ENCODE measurements at regions not wholly inside any gene's neighbourhood (a gene's known extent, or its start where the extent isn't known, plus 50 kb on each side); places are given as distances from the start of the nearest gene placed in this dataset.

DNA sequence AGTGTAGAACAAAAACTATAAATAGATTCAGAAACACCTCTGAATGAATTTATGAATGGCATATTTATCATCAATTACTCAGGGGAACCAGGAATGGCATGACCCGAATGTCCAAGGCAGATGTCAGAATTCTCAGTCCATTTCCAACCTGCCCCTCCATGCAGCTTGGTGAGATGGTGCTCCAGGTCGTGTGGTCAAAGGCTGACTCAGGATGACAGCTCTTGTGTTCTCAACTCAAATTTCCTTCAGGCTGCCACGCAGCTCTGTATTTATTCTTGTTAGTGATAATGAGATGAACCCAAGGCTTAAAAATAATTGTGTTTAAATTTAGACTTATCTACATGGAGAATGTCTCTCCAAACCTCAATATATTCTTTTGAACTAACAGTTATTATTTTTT is 146.9 kb downstream of the METTL4 start:
- DNase-seq (ENCODE audit: low spot score), result no peak

DNA sequence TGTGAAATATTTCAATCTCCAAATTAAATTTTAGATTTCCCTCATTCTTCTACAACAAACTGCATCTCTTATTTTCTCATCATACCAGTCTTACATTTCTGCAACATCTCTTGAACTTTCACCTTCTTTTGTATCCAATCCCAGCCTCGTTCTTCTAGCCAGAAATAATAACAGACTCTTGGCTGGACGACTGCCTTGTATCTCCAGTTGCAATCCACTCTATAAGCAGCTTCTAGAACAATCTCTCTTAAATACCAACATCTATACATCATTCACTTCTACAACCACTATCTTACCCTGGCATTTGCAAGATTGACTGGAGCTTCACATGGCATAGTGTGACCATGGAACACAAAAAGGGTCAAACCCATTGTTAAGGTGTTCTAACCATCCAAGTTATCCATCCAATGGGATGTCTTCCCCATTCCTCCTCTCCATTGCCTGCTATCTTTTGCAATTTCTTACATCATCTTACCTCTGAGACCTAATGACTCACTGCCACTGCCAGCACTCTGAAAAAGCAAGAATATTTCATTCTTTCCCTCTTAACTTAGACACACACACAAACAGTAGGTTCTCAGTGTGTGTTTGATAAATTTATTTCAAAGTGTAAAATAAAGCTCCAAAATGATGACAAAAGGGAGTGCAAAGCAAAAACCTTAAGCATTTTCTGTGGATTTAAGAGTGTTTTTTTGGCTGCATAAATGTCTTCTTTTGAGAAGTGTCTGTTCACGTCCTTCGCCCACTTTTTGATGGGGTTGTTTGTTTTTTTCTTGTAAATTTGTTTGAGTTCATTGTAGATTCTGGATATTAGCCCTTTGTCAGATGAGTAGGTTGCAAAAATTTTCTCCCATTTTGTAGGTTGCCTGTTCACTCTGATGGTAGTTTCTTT is 145.6 kb downstream of the METTL4 start:
- DNase-seq (ENCODE audit: low spot score), result peak; percentile 21

DNA sequence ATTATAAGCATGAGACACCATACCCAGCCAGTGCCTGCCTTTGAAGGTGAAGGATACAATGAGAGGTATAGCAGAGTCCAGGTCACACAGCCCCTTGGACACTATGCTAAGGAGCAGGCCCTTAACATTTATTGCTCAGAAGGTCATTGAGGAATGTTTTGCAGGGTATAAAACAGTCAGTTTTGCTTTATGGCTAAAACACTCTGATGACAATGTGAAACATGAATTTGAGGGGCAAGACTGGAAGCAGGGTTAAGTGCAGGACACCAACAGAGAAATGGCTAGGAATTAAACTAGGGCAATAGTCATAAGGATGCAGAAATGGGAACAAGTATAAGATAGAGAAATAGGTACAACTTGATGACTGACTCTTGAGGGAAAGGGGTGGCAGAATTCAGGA is 141.1 kb downstream of the METTL4 start:
- DNase-seq (ENCODE audit: low spot score), result no peak

DNA sequence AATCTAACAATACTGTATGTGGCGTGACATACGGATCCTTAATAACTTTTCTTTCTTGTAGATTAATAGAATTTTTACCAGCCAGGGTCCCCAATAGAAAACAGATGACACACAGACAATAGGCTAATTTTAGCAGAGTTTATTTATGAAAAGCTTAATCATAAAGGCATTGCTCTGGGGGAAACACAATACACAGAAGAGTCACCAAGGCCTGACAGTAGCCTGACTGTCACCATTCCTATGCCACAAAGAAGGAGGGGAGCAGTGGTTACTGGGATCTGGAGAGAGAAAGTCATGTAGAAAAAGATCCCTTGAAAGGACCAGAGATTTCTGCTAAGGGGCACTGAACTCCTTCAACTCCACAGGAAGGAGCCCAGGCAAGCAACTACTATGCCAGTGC is 139.5 kb downstream of the METTL4 start:
- DNase-seq (ENCODE audit: low spot score), result no peak

DNA sequence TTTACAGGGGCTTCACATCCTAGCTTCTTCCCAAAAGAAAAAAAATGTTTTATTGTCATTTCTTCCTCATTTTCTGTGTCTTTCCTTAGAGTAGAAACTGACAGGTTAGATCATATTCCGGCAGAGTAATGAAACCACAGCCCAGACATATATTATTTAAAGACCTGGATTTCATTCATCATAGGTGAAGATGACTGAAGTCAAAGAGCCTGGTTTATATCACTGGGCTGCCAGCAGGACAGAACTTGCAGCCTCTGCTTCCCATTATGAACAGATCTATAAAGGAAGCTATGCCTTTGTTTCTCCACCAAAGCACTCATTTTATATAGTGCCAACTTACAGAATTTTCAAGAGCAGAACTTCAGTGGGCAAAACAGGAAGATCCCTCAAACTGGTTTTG is 137.9 kb downstream of the METTL4 start:
- no peak for DNase-seq (ENCODE audit: low spot score)

DNA sequence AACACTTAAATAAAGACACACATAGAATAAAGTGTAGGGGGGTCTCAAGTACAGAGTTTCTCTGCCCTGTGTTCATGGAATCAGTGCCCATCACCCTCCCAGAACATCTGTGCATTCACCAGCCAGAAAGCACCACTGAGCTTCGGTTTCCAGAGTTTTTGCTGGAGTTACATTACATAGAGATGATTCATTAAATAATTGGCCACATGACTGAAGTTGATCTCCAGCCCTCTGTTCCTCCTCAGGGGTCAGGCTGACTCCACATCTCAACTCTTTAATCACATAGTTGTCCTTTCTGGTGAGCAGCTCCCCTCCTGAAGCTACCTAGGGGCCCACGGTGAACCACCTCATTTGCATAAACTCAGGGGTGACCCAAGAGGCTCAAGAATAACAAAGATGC is 129.8 kb downstream of the METTL4 start:
- no peak for DNase-seq (ENCODE audit: low spot score)

DNA sequence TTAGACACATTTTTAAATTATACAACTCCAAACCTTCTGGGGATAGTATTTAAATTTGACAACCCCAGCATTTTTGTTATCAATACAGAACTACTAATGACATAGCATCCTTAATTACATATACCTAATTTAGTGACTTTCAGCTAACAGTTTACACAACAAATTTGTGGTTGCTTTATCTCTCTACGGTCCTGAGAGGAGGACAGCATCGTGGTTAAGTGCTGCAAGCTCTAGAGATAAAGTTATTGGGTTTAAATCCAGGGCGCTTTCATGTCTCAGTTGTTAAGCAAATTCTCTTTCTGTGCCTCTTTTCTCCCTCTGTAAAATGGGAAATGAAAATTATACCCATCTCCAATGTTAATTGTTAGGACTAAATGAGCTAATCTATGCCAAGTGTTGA is 129.3 kb downstream of the METTL4 start:
- no peak for DNase-seq (ENCODE audit: low spot score)

DNA sequence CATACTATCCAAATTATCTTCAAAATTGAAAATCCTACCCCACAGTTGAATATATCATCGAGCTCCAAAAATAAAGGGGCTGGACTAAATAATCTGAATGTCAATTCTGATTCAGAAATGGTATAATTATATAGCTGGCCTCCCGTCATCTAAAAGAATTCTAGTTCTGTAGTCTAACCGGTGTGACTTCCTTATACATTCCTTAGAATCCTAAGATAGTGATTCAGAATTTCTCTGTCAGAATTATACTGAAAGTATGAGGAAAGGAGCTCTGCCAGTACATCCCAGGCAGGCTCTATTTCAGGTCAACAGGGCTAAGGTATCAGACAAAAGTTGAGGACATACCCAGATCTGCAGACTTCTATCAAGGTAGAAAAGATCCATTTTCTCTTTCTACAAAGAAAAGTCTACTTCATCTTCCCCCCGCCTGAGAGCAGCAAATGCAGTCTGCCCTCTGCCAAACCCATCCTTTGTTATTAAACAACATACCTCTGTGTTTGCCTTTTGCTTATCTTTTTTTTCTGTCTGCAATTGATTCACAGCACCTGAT is 128.5 kb downstream of the METTL4 start:
- peak; percentile 35 for DNase-seq (ENCODE audit: low spot score)

DNA sequence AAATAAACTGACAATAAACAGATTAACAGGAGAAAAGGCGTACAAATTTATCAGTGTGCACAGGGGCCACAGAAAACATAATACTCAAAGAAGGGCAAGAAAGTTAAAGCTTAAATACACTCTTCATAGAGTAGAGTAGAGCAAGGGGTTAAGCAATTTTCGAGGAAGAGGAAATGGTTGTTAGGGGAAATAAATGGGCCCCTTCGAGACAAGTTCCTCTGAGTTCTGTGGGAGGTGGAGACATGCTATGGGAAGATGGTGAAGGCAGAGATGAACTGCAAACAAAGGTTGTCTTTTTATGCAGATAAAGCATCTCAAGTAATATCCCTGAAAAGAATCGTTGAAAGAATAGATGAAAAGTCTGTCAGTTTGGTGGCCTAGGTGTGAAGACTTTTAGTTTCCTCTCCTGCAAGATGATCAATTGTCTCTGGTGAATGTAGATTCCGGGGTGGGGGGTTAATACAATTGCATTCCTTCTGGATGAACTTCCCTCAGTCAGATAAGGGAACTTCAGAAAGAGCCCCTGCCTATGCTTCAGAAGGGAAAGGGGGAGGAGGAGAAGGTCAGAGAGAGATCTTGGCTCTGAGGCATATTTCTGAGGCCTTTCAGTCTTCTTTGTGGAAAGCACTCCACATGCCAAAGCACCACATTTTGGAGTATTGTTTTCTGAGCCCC is 127.0 kb downstream of the METTL4 start:
- no peak for DNase-seq (ENCODE audit: low spot score)

DNA sequence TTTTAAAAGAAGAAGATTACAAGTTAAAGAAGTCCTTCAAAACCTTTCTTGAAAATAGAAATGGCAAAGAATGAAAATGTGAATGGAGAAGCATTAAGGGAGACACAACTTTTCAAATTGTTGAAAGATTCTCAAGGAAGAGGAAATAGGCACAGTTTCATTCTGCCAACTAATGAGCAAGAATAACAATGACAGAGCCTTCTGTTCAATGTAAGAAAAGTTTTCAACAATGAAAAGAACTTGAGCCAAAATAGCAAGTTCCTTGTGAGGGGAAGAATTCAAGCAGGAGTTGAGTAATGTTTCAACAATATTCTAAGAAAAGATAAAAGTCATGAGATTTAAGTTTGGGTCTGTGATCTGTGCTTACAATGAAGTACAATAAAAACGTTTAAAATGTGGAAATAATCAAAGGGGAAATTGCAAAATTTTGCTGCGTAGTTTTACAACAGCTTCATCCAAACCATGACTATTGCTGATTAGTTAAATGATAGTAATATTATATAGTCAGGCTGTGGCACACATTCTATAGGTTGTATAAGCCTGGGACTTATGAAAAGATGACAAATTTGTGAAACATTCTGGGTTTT is 122.6 kb downstream of the METTL4 start:
- DNase-seq (ENCODE audit: low spot score), result peak; percentile 10

DNA sequence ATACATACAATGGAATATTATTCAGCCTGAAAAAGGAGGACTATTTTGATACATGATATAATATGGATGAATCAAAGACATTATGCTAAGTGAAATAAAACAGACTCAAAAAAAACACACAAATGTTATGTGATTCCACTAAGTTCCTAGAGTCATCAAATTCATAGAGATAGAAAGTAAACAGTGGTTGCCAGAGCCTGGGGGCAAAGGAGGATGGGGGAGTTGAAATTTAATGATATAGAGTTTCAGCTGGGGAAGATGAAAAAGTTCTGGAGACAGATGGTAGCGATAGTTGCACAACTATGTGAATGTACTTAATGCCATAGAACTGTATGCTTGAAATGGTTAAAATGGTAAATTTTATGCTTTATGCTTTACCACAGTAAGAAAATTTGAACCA is 119.7 kb downstream of the METTL4 start:
- DNase-seq (ENCODE audit: low spot score), result no peak

DNA sequence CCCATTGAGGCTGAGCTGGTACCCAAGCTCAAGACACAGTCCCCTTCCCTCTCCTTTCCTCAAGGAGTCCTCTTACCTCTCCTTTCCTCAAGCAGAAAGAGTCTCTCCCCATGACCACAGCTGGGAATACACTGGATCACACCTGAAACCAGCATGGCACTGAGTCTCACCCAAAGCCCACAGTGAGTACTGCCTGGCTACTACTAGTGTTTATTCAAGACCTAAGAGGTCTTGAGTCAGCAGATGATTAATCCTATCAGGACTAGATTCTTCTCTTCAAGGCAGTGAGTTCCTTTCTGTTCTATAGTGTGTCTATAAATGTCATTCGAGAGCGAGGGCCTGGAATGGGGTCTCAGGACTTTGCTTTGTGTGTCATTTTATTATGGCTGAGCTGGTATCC is 111.4 kb downstream of the METTL4 start:
- no peak for DNase-seq (ENCODE audit: low spot score)

DNA sequence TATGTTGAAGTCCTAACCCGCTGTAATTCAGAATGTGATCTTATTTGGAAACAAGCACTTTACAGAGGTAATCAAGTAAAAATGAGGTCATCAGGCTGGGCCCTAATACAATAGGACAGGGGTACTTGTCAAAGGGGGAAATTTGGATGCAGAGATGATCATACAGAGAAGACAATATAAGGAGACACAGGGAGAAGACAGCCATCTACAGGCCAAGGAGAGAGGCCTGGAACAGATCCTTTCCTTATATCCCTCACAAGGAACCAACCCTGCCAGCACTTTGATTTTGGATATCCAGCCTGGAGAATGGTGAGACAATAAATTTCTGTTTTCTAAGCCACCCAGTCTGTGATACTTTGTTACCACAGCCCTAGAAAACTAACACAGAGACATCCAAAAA is 104.3 kb downstream of the METTL4 start:
- DNase-seq (ENCODE audit: low spot score), result no peak

DNA sequence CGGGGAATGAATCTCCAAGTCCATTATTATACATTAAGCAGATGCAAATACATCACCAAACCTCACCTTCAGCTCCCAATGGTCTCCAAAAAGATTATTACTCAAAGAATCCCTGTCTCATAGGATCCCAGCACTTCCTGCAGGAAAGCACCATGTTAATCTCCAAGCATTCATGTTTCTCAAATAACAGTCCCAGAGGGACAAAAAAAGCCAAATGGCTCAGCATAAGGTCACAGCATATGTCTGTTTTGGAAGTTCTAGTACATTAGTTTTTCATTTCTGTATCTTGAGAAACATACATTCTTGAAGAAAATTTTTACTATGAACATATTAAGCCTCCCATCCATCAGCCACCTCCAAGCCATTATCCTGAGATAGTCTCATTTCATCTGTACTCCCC is 103.3 kb downstream of the METTL4 start:
- no peak for DNase-seq (ENCODE audit: low spot score)

DNA sequence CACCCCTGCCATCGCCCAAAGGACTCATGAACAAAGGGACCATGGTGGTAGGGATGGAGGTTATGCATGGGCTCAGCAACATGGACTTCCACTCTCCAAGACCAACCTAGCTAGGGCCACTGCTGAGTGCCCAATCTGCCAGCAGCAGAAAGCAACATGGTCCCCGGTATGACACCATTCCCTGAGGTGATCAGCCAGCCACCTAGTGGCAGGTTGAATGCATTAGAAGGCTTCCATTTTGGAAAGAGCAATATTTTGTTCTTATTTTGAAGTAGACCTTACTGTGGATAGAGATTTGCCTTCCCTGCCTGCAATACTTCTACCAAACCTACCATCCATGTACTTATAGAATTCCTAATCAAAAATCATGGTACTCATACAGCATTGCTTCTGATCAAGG is 99.8 kb downstream of the METTL4 start:
- no peak for DNase-seq (ENCODE audit: low spot score)

DNA sequence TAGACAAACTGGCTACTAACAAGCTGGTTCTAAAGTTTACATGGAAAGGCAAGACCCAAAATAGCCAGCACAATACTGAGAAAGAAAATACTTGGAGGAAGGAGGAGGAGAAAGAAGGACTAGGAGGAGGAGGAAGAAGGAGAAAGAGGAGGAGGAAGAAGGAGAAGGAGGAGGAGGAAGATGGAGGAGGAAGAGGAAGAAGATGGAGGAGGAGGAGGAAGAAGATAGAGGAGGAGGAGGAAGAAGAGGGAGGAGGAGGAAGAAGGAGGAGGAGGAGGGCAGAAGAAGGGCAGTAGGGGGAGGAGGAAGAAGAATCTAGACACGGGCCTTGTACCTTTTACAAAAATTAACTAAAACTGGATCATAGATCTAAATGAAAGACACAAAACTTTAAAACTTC is 92.6 kb downstream of the METTL4 start:
- DNase-seq (ENCODE audit: low spot score), result no peak

DNA sequence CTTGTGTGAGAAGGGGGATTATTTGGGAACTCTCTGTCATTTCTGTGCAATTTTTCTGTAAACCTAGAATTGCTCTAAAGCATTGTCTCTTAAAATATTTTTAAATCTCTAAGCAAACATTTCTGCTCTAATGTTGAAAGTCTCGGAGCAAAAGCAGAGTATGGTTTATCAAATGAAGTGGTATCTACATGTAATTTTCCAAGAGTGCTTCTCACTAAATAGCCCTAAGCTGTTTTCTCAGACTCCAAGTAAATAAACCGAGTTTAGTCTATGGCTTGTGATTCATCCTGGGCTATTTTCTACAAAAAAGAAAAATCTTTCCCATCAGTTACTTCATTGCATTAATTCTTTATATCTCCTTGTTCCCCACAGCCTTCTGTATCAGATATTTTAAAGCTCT is 90.8 kb downstream of the METTL4 start:
- DNase-seq (ENCODE audit: low spot score), result no peak

DNA sequence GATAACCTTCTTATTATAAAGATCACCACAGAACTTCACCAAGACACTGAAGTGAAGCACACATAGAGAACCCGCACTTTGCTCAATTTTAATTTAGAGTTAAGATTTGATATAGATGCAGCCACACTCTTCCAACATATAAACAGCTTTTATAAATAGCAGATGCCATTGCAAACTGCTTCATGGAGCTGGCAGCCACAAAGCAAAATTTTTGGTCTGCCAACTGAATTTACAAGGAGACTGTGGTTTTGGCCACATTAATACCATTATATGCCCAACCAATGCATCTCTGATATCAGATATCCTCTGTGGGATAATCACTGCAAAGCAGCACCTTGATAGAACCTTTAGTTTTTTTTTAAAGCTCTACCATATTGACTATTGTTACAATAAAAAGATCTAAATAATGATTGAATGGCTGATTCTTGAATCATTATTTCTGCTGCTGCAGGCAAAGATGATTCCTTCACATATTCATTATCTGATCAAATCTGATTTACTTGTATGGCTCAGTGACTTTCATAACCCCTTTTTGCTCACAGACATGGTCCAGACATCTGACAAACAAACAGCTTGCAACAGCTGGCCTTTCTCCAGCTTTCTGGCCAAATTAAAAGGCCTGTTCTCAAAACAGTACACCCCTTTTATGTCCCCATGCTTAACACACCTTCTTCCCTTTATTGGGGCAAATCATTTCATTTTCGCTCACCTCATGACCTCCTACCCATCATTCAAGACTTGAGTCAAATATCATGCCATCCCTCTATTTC is 88.4 kb downstream of the METTL4 start:
- DNase-seq (ENCODE audit: low spot score), result no peak

DNA sequence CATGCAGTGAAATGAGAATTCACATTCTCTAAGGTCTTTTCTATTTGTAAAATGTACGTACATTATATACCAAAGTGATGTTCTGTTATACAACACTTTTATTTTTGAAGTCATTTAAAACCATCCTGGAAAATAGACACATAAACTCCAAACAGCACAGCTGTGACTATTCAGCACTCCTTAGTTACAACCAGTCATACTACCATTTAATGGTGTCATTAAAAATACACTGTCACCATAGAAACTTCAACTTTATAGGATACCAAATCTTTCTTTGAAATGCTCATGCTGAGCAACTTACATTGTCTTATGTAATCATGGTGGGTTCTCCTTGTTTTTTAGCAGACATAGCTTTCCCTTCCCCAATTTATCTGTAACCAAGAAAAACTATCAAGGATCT is 85.3 kb downstream of the METTL4 start:
- no peak for DNase-seq (ENCODE audit: low spot score)

DNA sequence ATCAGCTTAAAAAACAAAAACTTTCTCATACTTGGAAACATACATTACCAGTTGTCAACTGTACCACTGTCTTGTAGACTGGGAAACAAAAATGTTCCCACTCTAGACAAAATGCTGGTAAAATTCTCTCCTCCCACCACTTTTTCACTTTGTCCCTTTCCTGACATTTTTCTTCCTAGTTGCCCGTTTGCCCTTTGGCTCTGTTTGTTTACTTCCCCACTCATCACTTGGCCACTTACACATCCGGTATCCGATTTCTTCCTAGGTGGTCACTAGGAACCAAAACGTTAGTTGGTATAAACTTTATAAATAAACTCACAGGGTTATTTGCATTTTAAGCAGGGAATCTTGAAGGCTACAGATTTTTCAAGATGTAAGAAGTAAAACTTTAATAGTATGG is 84.9 kb downstream of the METTL4 start:
- no peak for DNase-seq (ENCODE audit: low spot score)

Measured in GM03348 (cell line).